Erythroblast (primary cell): ENCODE measurements at regions not wholly inside any gene's neighbourhood (a gene's known extent, or its start where the extent isn't known, plus 50 kb on each side); places are given as distances from the start of the nearest gene placed in this dataset.

Source experiments
- GATA1 ChIP-seq: IDR thresholded peaks from 2 replicates; pipeline ENCODE4 v1.6.1; 2011; ENCODE audit warnings: low read depth, mild to moderate bottlenecking, control low read depth, low read length, moderate library complexity
- POLR2A ChIP-seq: IDR thresholded peaks from 2 replicates; pipeline ENCODE4 v1.6.1; 2011; ENCODE audit warnings: mild to moderate bottlenecking, low read length

- TF ChIP-seq POLR2A (no peak), GATA1 (no peak)
Measured at GRCh38 chr2:7411691-7412090, 494.5 kb downstream of the RNF144A start.
